Ascending aorta (tissue), 2 donors: ENCODE measurements at regions not wholly inside any gene's neighbourhood (a gene's known extent, or its start where the extent isn't known, plus 50 kb on each side); places are given as distances from the start of the nearest gene placed in this dataset.

Experiments
- DNase-seq, 2 donors: peaks; one replicate each; pipeline ENCODE4 v3.0.0-alpha.2; 2019; ENCODE audit warnings: low spot score in 2 of 2
- H3K27ac ChIP-seq, 2 donors: fragments of 200-600 bp; sonication (generic); one replicate each; pipeline ENCODE4 v1.5.1; 2016 to 2017; ENCODE audit warnings: mild to moderate bottlenecking in 1 of 2
- H3K27me3 ChIP-seq: fragments of 200-600 bp; sonication (generic); one replicate; pipeline ENCODE4 v1.5.1; 2017
- H3K36me3 ChIP-seq, 2 donors: fragments of 200-600 bp; sonication (generic); one replicate each; pipeline ENCODE4 v1.5.1; 2016
- H3K4me1 ChIP-seq, 2 donors: fragments of 200-600 bp; sonication (generic); one replicate each; pipeline ENCODE4 v1.5.1; 2016 to 2017; ENCODE audit warnings: mild to moderate bottlenecking in 1 of 2
- H3K4me3 ChIP-seq, 2 donors: fragments of 200-600 bp; sonication (generic); one replicate each; pipeline ENCODE4 v1.5.1; 2016 to 2017; ENCODE audit warnings: mild to moderate bottlenecking in 1 of 2
- H3K9me3 ChIP-seq, 2 donors: fragments of 200-600 bp; sonication (generic); one replicate each; pipeline ENCODE4 v1.5.1; 2016
- CTCF ChIP-seq, 3 experiments: fragments of 200-600 bp in 2 of 3; fragments of 450-650 bp in 1 of 3; sonication (generic) in 2 of 3; IDR thresholded peaks; one replicate each; pipeline ENCODE4 v1.5.1; 2016 to 2019; ENCODE audit warnings: antibody characterized with exemption in 3 of 3, mild to moderate bottlenecking in 1 of 3, moderate library complexity in 1 of 3
- intact Hi-C: fragments of 100-400 bp; cut with DNase I; formaldehyde crosslinking; loops from one replicate; pipeline ENCODE4 v1.15.1; 2023

- H3K4me1 ChIP-seq, result no peaks in the 10 kb centered on the region
- no peaks in the 10 kb centered on the region for H3K9me3 ChIP-seq
- H3K27me3 ChIP-seq, result no peaks in the 10 kb centered on the region
- H3K27ac ChIP-seq, result no peak overlapping the region
- no peak for TF ChIP-seq CTCF (IDR thresholded peaks at IDR 0.05)
- H3K36me3 ChIP-seq, result no peaks in the 10 kb centered on the region
- peak in 1 of 2 donors; percentile 47 for DNase-seq
- H3K4me3 ChIP-seq, result no peak overlapping the region
- intact Hi-C loops, result no loop called here
Measured at GRCh38 chr5:2181557-2181956, 298.8 kb upstream of the IRX4 start.

GRCh38 chr5:2181149-2181548 is 298.4 kb upstream of the IRX4 start:
- no peak for TF ChIP-seq CTCF (IDR thresholded peaks at IDR 0.05)
- no peaks in the 10 kb centered on the region for H3K27me3 ChIP-seq

GRCh38 chr5:2180456-2180855 is 297.7 kb upstream of the IRX4 start:
- intact Hi-C loops, result no loop called here
- no peaks in the 10 kb centered on the region for H3K27me3 ChIP-seq
- TF ChIP-seq CTCF (IDR thresholded peaks at IDR 0.05), result no peak
- no peak overlapping the region for H3K27ac ChIP-seq
- peak in 1 of 2 donors; percentile 41 for DNase-seq
- H3K36me3 ChIP-seq, result no peaks in the 10 kb centered on the region
- H3K4me3 ChIP-seq, result no peak overlapping the region
- no peaks in the 10 kb centered on the region for H3K9me3 ChIP-seq
- H3K4me1 ChIP-seq, result no peaks in the 10 kb centered on the region

More at GRCh38 chr5:2181149-2181548, 298.4 kb upstream of the IRX4 start:
- intact Hi-C loops, result no loop called here
- Histone ChIP-seq H3K4me3 (no peak overlapping the region), H3K4me1 (no peaks in the 10 kb centered on the region), H3K36me3 (no peaks in the 10 kb centered on the region), H3K9me3 (no peaks in the 10 kb centered on the region), H3K27ac (no peak overlapping the region)
- peak in 1 of 2 donors; percentile 53 for DNase-seq

GRCh38 chr5:2179861-2180260 is 297.1 kb upstream of the IRX4 start:
- peak in 1 of 2 donors; percentile 27 for DNase-seq
- no peaks in the 10 kb centered on the region for H3K36me3 ChIP-seq
- H3K27me3 ChIP-seq, result no peaks in the 10 kb centered on the region
- no peak overlapping the region for H3K27ac ChIP-seq
- H3K4me1 ChIP-seq, result no peaks in the 10 kb centered on the region
- intact Hi-C loops, result no loop called here
- TF ChIP-seq CTCF (IDR thresholded peaks at IDR 0.05), result no peak
- no peaks in the 10 kb centered on the region for H3K9me3 ChIP-seq
- no peak overlapping the region for H3K4me3 ChIP-seq

GRCh38 chr5:2178528-2178927 is 295.8 kb upstream of the IRX4 start:
- DNase-seq, result peak in 1 of 2 donors; percentile 37
- Histone ChIP-seq H3K27ac (no peak overlapping the region), H3K9me3 (no peaks in the 10 kb centered on the region), H3K27me3 (no peaks in the 10 kb centered on the region), H3K36me3 (no peaks in the 10 kb centered on the region), H3K4me1 (no peaks in the 10 kb centered on the region), H3K4me3 (no peak overlapping the region)
- intact Hi-C loops, result no loop called here
- TF ChIP-seq CTCF (IDR thresholded peaks at IDR 0.05), result no peak

GRCh38 chr5:2178071-2178477 is 295.3 kb upstream of the IRX4 start:
- Histone ChIP-seq H3K36me3 (no peaks in the 10 kb centered on the region), H3K27me3 (no peaks in the 10 kb centered on the region), H3K9me3 (no peaks in the 10 kb centered on the region), H3K4me3 (no peak overlapping the region), H3K27ac (no peak overlapping the region), H3K4me1 (no peaks in the 10 kb centered on the region)
- TF ChIP-seq CTCF (IDR thresholded peaks at IDR 0.05), result no peak
- no peak for DNase-seq
- intact Hi-C loops, result no loop called here
